ENCODE measurements at regions not wholly inside any gene's neighbourhood (a gene's known extent, or its start where the extent isn't known, plus 50 kb on each side); places are given as distances from the start of the nearest gene placed in this dataset.

- no peaks in the 10 kb centered on the region for H3K27me3 ChIP-seq
- intact Hi-C loops (cut with DNase I): no loop called here
- TF ChIP-seq POLR2A (IDR thresholded peaks at IDR 0.05) (no peak), POLR2AphosphoS5 (IDR thresholded peaks at IDR 0.05; ENCODE audit: insufficient read depth in 1 of 2, low read depth in 1 of 2) (no peak)
- TF ChIP-seq, protein P1, sequence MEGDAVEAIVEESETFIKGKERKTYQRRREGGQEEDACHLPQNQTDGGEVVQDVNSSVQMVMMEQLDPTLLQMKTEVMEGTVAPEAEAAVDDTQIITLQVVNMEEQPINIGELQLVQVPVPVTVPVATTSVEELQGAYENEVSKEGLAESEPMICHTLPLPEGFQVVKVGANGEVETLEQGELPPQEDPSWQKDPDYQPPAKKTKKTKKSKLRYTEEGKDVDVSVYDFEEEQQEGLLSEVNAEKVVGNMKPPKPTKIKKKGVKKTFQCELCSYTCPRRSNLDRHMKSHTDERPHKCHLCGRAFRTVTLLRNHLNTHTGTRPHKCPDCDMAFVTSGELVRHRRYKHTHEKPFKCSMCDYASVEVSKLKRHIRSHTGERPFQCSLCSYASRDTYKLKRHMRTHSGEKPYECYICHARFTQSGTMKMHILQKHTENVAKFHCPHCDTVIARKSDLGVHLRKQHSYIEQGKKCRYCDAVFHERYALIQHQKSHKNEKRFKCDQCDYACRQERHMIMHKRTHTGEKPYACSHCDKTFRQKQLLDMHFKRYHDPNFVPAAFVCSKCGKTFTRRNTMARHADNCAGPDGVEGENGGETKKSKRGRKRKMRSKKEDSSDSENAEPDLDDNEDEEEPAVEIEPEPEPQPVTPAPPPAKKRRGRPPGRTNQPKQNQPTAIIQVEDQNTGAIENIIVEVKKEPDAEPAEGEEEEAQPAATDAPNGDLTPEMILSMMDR (IDR thresholded peaks at IDR 0.05): no peak
- H3K27ac ChIP-seq: no peak overlapping the region
- no peaks in the 10 kb centered on the region for H3K9me3 ChIP-seq
- no peak for DNase-seq (ENCODE audit: extremely low spot score in 2 of 2)
- no peaks in the 10 kb centered on the region for H3K4me1 ChIP-seq
- H3K36me3 ChIP-seq: no peaks in the 10 kb centered on the region
- H3K4me3 ChIP-seq: no peak overlapping the region
Measured at GRCh38 chr4:152176627-152177214, 359.2 kb downstream of the FBXW7 start.

DNA sequence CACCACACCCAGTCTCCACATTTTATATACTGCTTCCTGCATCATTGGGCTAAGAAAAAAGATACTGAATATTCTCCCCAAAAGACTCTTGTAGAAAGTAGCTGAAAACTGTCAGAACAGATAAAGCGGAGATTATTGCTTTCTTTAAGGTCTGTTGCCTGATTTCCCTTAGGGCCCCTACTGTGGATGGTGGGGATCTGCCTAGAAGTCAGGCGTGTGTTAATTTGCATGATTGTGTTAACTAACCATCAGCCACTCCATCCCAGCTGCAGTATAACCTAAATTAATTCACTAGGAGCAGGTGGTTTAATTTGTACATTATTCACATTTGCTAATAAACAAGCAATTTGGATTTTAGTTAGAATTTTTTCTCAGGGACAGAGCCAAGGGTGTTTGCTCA, 360.3 kb downstream of the FBXW7 start:
- intact Hi-C loops (cut with DNase I): no loop called here
- H3K9me3 ChIP-seq: no peaks in the 10 kb centered on the region
- H3K27ac ChIP-seq: no peak overlapping the region
- TF ChIP-seq POLR2AphosphoS5 (IDR thresholded peaks at IDR 0.05; ENCODE audit: insufficient read depth in 1 of 2, low read depth in 1 of 2): no peak
- TF ChIP-seq, protein P1 (IDR thresholded peaks at IDR 0.05): no peak
- TF ChIP-seq POLR2A (IDR thresholded peaks at IDR 0.05): no peak
- H3K36me3 ChIP-seq: no peaks in the 10 kb centered on the region
- no peaks in the 10 kb centered on the region for H3K4me1 ChIP-seq
- no peak for DNase-seq (ENCODE audit: extremely low spot score in 2 of 2)
- no peaks in the 10 kb centered on the region for H3K27me3 ChIP-seq
- H3K4me3 ChIP-seq: no peak overlapping the region

- no peaks in the 10 kb centered on the region for H3K36me3 ChIP-seq
- H3K4me3 ChIP-seq: no peak overlapping the region
- no peak overlapping the region for H3K27ac ChIP-seq
- H3K4me1 ChIP-seq: no peaks in the 10 kb centered on the region
- intact Hi-C loops (cut with DNase I): no loop called here
- no peaks in the 10 kb centered on the region for H3K9me3 ChIP-seq
- TF ChIP-seq POLR2A (IDR thresholded peaks at IDR 0.05): no peak
- TF ChIP-seq, protein P1 (IDR thresholded peaks at IDR 0.05): no peak
- TF ChIP-seq POLR2AphosphoS5 (IDR thresholded peaks at IDR 0.05; ENCODE audit: insufficient read depth in 1 of 2, low read depth in 1 of 2): no peak
- no peak for DNase-seq (ENCODE audit: extremely low spot score in 2 of 2)
- no peaks in the 10 kb centered on the region for H3K27me3 ChIP-seq
Measured at GRCh38 chr4:152172146-152172545, 363.7 kb downstream of the FBXW7 start.

- Histone ChIP-seq H3K36me3 (no peaks in the 10 kb centered on the region), H3K4me1 (no peaks in the 10 kb centered on the region), H3K27ac (no peak overlapping the region), H3K4me3 (no peak overlapping the region), H3K9me3 (no peaks in the 10 kb centered on the region), H3K27me3 (no peaks in the 10 kb centered on the region)
- TF ChIP-seq POLR2A (IDR thresholded peaks at IDR 0.05) (no peak), POLR2AphosphoS5 (IDR thresholded peaks at IDR 0.05; ENCODE audit: insufficient read depth in 1 of 2, low read depth in 1 of 2) (no peak)
- TF ChIP-seq, protein P1 (IDR thresholded peaks at IDR 0.05): no peak
- intact Hi-C loops (cut with DNase I): no loop called here
- no peak for DNase-seq (ENCODE audit: extremely low spot score in 2 of 2)
Measured at GRCh38 chr4:152171556-152171955, 364.3 kb downstream of the FBXW7 start.

DNA sequence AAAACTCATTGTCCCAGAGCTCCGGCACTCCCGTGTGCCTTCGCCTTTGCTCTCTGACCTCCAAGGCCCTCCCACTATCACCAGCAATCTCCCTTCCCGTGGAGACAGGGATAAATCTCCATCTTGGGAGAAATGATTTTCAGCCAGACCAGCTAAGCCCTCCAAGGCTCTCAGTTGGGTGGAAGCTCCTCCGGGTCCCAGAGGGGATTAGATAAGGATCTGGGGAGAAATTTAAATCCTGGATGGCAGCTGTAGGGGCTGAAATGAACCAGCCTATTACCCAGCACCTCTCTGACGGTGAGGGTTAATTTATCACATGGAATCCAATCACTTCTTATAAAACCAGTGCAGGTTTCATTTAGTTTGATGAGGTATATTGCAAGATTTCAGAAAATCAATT, 366.2 kb downstream of the FBXW7 start:
- H3K4me1 ChIP-seq: no peaks in the 10 kb centered on the region
- no peaks in the 10 kb centered on the region for H3K27me3 ChIP-seq
- H3K9me3 ChIP-seq: no peaks in the 10 kb centered on the region
- H3K4me3 ChIP-seq: no peak overlapping the region
- no peak overlapping the region for H3K27ac ChIP-seq
- H3K36me3 ChIP-seq: no peaks in the 10 kb centered on the region
- TF ChIP-seq, protein P1 (IDR thresholded peaks at IDR 0.05): no peak
- no peak for TF ChIP-seq POLR2A (IDR thresholded peaks at IDR 0.05)
- intact Hi-C loops (cut with DNase I): no loop called here
- DNase-seq (ENCODE audit: extremely low spot score in 2 of 2): no peak

Measured in vagina (tissue), 2 donors.